Breast epithelium (tissue), 3 donors: ENCODE measurements at regions not wholly inside any gene's neighbourhood (a gene's known extent, or its start where the extent isn't known, plus 50 kb on each side); places are given as distances from the start of the nearest gene placed in this dataset.

Source experiments
- POLR2A ChIP-seq: fragments of 450-650 bp; IDR thresholded peaks from one replicate; pipeline ENCODE4 v1.6.1; 2016; ENCODE audit warnings: antibody characterized with exemption, mild to moderate bottlenecking, moderate library complexity
- POLR2AphosphoS5 ChIP-seq, 3 donors: sonication (generic); formaldehyde crosslinking; IDR thresholded peaks; one replicate each; pipeline ENCODE4 v1.6.1; 2017; ENCODE audit warnings: antibody characterized with exemption in 3 of 3
- TF ChIP-seq, protein P1 (sequence below), 3 donors: fragments of 450-650 bp; IDR thresholded peaks; one replicate each; pipeline ENCODE4 v1.5.1; 2016 to 2017; ENCODE audit warnings: antibody characterized with exemption in 3 of 3, mild to moderate bottlenecking in 3 of 3, moderate library complexity in 3 of 3

GRCh38 chr5:24862117-24862516, 217.3 kb upstream of the CDH10 start:
- TF ChIP-seq POLR2A (no peak), POLR2AphosphoS5 (IDR thresholded peaks at IDR 0.05) (no peak)
- TF ChIP-seq, protein P1, sequence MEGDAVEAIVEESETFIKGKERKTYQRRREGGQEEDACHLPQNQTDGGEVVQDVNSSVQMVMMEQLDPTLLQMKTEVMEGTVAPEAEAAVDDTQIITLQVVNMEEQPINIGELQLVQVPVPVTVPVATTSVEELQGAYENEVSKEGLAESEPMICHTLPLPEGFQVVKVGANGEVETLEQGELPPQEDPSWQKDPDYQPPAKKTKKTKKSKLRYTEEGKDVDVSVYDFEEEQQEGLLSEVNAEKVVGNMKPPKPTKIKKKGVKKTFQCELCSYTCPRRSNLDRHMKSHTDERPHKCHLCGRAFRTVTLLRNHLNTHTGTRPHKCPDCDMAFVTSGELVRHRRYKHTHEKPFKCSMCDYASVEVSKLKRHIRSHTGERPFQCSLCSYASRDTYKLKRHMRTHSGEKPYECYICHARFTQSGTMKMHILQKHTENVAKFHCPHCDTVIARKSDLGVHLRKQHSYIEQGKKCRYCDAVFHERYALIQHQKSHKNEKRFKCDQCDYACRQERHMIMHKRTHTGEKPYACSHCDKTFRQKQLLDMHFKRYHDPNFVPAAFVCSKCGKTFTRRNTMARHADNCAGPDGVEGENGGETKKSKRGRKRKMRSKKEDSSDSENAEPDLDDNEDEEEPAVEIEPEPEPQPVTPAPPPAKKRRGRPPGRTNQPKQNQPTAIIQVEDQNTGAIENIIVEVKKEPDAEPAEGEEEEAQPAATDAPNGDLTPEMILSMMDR (IDR thresholded peaks at IDR 0.05): no peak
